Kidney (tissue), 13 donors: ENCODE measurements at regions not wholly inside any gene's neighbourhood (a gene's known extent, or its start where the extent isn't known, plus 50 kb on each side); places are given as distances from the start of the nearest gene placed in this dataset.

ENCODE experiments used
- DNase-seq, 5 donors: peaks; one replicate each; pipeline ENCODE4 v3.0.0-alpha.2; 2013 to 2020
- FAIRE-seq: peaks from 2 replicates; lab custom pipeline; 2012; peaks lifted over from hg19 to GRCh38; lab: Jason Lieb, UNC
- H3K27ac ChIP-seq, 2 donors: one replicate each; pipeline ENCODE4 v1.7.0; 2013; ENCODE audit warnings: low read depth in 2 of 2, low read length in 2 of 2, inconsistent platforms in 1 of 2
- H3K27me3 ChIP-seq: one replicate; pipeline ENCODE4 v1.7.1; 2013; ENCODE audit warnings: low read length, inconsistent platforms; ENCODE audit not compliant: control insufficient read depth, insufficient read depth
- H3K36me3 ChIP-seq, 3 donors: one replicate each; pipeline versions ENCODE4 v1.7.0 to v1.7.1; 2013; ENCODE audit warnings: low read length in 3 of 3, control low read depth in 1 of 3, inconsistent platforms in 1 of 3; ENCODE audit not compliant: insufficient read depth in 3 of 3, control insufficient read depth in 2 of 3
- H3K4me1 ChIP-seq, 3 donors: one replicate each; pipeline versions ENCODE4 v1.7.0 to v1.7.1; 2013; ENCODE audit warnings: low read length in 3 of 3, inconsistent platforms in 1 of 3, low read depth in 1 of 3; ENCODE audit not compliant: control insufficient read depth in 2 of 3, insufficient read depth in 2 of 3
- H3K4me3 ChIP-seq, 3 donors: one replicate each; pipeline versions ENCODE4 v1.7.0 to v1.8.1; 2013; ENCODE audit warnings: low read length in 3 of 3, control low read depth in 1 of 3, inconsistent platforms in 1 of 3
- H3K9ac ChIP-seq, 3 donors: one replicate each; pipeline versions ENCODE4 v1.7.0 to v1.7.1; 2013; ENCODE audit warnings: low read length in 3 of 3, control low read depth in 1 of 3, inconsistent platforms in 1 of 3
- H3K9me3 ChIP-seq, 3 donors: one replicate each; pipeline versions ENCODE4 v1.7.0 to v1.7.1; 2013; ENCODE audit warnings: low read length in 3 of 3, control low read depth in 1 of 3, inconsistent platforms in 1 of 3; ENCODE audit not compliant: control insufficient read depth in 2 of 3, insufficient read depth in 1 of 3
- intact Hi-C: fragments of 100-400 bp; cut with DNase I; formaldehyde crosslinking; loops from one replicate; pipeline ENCODE4 v1.11.1; 2022
- TF ChIP-seq, protein P1 (sequence below): IDR thresholded peaks from 3 replicates; pipeline ENCODE4 v1.5.1; 2012; ENCODE audit warnings: mild to moderate bottlenecking, moderate library complexity, borderline replicate concordance; ENCODE audit not compliant: insufficient read depth; ENCODE audit errors: extremely low read depth
- donor health status: control.
- donor health status: control.
- donor health status: control.
- donor health status: control.
- donor health status: control.
- donor health status: DM: yes; HTN: yes; CAD: no.
- donor health status: Normal renal cell carcinoma (clear cell type).

DNA sequence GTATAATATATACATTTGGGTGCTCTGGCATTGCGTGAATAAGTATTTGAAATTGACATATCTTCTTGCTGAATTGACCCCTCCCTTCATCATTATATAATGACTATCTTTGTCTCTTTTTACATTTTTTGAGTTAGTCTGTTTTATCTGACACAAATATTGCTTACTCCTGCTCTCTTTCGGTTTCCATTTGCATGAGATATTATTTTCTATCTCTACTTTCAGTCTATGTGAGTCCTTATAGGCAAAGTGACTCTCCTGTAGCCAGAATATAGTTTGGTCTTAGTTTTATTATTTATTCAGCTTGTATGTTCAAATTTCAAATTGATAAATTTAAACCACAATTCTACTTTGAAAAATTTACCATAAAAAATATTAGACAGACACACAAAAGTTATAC lies 491.0 kb downstream of the NAV3 start:
- Histone ChIP-seq H3K9me3 (no peaks in the 10 kb centered on the region), H3K27me3 (no peaks in the 10 kb centered on the region), H3K4me1 (no peaks in the 10 kb centered on the region), H3K9ac (no peak overlapping the region), H3K27ac (no peak overlapping the region), H3K36me3 (no peaks in the 10 kb centered on the region), H3K4me3 (no peak overlapping the region)
- DNase-seq: no peak
- TF ChIP-seq, protein P1, sequence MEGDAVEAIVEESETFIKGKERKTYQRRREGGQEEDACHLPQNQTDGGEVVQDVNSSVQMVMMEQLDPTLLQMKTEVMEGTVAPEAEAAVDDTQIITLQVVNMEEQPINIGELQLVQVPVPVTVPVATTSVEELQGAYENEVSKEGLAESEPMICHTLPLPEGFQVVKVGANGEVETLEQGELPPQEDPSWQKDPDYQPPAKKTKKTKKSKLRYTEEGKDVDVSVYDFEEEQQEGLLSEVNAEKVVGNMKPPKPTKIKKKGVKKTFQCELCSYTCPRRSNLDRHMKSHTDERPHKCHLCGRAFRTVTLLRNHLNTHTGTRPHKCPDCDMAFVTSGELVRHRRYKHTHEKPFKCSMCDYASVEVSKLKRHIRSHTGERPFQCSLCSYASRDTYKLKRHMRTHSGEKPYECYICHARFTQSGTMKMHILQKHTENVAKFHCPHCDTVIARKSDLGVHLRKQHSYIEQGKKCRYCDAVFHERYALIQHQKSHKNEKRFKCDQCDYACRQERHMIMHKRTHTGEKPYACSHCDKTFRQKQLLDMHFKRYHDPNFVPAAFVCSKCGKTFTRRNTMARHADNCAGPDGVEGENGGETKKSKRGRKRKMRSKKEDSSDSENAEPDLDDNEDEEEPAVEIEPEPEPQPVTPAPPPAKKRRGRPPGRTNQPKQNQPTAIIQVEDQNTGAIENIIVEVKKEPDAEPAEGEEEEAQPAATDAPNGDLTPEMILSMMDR: no peak
- intact Hi-C loops: no loop called here
- no peak for FAIRE-seq

DNA sequence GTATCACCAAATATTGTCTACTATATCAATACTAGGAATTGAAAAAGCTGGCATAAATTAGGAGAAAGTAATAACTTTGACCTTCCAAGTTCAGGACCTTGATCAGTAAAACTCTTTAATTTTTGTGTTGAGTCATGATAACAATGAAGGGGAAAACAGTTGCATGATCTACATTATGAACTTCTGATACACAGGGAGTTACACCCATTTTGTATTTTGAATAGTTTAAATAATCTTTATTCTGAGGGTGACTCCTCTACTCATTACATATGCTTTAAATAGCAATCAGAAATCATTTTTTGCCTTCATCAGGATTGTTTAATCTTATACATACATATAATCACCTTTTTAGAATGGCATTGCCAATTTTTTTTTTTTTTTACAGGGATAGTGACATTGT lies 492.5 kb downstream of the NAV3 start:
- no peak overlapping the region for H3K4me3 ChIP-seq
- H3K9me3 ChIP-seq: no peaks in the 10 kb centered on the region
- no peak for FAIRE-seq
- no peak overlapping the region for H3K27ac ChIP-seq
- H3K36me3 ChIP-seq: no peaks in the 10 kb centered on the region
- H3K27me3 ChIP-seq: no peaks in the 10 kb centered on the region
- no peaks in the 10 kb centered on the region for H3K4me1 ChIP-seq
- H3K9ac ChIP-seq: no peak overlapping the region
- intact Hi-C loops: no loop called here
- DNase-seq: no peak
- TF ChIP-seq, protein P1: no peak

DNA sequence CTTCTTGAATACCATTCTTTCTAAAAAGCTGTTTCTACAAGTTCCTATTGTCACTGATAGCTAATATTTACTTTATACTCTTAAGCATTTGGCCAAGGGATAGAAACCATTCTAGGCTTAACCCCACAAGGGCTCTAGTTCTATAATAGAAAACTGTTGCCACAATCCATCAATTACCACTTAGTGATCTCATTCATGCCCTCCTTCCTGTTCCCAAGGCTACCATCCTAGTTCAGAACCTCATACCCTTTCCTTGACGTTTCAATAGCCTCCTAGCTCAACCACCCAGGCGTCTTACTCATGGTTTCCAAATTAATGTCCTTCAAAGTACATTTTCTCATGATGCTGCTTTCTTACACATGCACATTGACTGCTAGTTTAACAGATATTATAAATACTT lies 493.5 kb downstream of the NAV3 start:
- H3K9me3 ChIP-seq: no peaks in the 10 kb centered on the region
- DNase-seq (no peak), FAIRE-seq (no peak)
- H3K36me3 ChIP-seq: no peaks in the 10 kb centered on the region
- H3K27me3 ChIP-seq: no peaks in the 10 kb centered on the region
- no peaks in the 10 kb centered on the region for H3K4me1 ChIP-seq
- intact Hi-C loops: no loop called here
- no peak overlapping the region for H3K27ac ChIP-seq
- H3K4me3 ChIP-seq: no peak overlapping the region
- no peak overlapping the region for H3K9ac ChIP-seq
- TF ChIP-seq, protein P1: no peak

DNA sequence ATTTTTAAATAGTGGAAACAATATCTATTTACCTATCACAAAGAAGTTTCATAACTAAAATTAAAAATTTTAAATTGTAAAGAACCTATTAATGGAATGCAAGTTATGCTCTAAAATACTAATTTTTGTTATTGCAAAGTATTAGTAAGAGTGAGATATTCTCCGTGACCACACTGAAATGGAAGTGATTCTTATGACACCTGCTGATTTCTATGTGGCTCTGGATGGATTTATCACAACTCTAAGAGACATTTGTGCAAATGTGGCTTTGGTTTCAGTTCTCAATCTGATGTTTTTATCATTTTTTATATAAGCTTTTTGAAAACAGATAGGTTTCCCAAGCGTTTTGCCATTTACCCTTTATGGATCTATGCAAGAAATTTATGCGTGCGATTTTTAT lies 497.8 kb downstream of the NAV3 start:
- Histone ChIP-seq H3K27me3 (no peaks in the 10 kb centered on the region), H3K9me3 (no peaks in the 10 kb centered on the region), H3K27ac (no peak overlapping the region), H3K9ac (no peak overlapping the region), H3K4me3 (no peak overlapping the region), H3K4me1 (no peaks in the 10 kb centered on the region), H3K36me3 (no peaks in the 10 kb centered on the region)
- TF ChIP-seq, protein P1: no peak
- intact Hi-C loops: no loop called here
- DNase-seq: no peak
- no peak for FAIRE-seq
